Panc1 (cell line): ENCODE measurements at regions not wholly inside any gene's neighbourhood (a gene's known extent, or its start where the extent isn't known, plus 50 kb on each side); places are given as distances from the start of the nearest gene placed in this dataset.

Experiments
- ATAC-seq: fragments of 200-7000 bp; cut with Tn5 transposase; 2 replicates; pipeline ENCODE4 v1.9.1; 2020; ENCODE audit warnings: mild to moderate bottlenecking, moderate library complexity
- BruUV-seq: library from RNA; stranded (reverse); fragments of 400-500 nt; replicated peaks from 2 replicates; lab custom pipeline; 2021; lab: Mats Ljungman, UMichigan
- CTCF ChIA-PET: fragments of 300-600 bp; sonication (Branson Sonifier 250); formaldehyde crosslinking; loops from one replicate; lab custom pipeline; 2022; ENCODE audit warnings: antibody characterized with exemption; lab: Charles Lee
- POLR2A ChIA-PET: fragments of 300-600 bp; sonication (Branson Sonifier 250); formaldehyde crosslinking; loops from one replicate; lab custom pipeline; 2022; ENCODE audit warnings: antibody characterized with exemption; lab: Charles Lee
- DNase-seq: peaks from one replicate; pipeline ENCODE4 v3.0.0-alpha.2; 2010; ENCODE audit warnings: low read depth, low spot score
- H3K27ac ChIP-seq: 2 replicates; pipeline ENCODE4 v1.5.1; 2011; ENCODE audit warnings: mild to moderate bottlenecking, low read length, inconsistent platforms
- H3K27me3 ChIP-seq: fragments of 200-500 bp; sonication (Bioruptor generic); 2 replicates; pipeline ENCODE4 v1.6.0; 2014; ENCODE audit warnings: low read length, inconsistent platforms; ENCODE audit not compliant: control insufficient read depth, insufficient read depth
- H3K36me3 ChIP-seq: fragments of 200-500 bp; sonication (Bioruptor generic); 2 replicates; pipeline ENCODE4 v1.5.1; 2014; ENCODE audit warnings: inconsistent platforms, mild to moderate bottlenecking, low read length, moderate library complexity; ENCODE audit not compliant: control insufficient read depth, insufficient read depth
- H3K4me1 ChIP-seq: 2 replicates; pipeline ENCODE4 v1.5.1; 2011; ENCODE audit warnings: inconsistent platforms, mild to moderate bottlenecking, low read length, moderate library complexity; ENCODE audit not compliant: control insufficient read depth, insufficient read depth
- H3K4me3 ChIP-seq, 2 experiments: 2 replicates each; pipeline ENCODE4 v1.5.1; 2011 to 2012; ENCODE audit warnings: low read depth in 2 of 2, low read length in 2 of 2, mild to moderate bottlenecking in 2 of 2, inconsistent platforms in 1 of 2, moderate library complexity in 1 of 2
- H3K9me3 ChIP-seq: fragments of 200-500 bp; sonication (Bioruptor generic); 2 replicates; pipeline ENCODE4 v1.5.1; 2014; ENCODE audit warnings: low read depth, mild to moderate bottlenecking, inconsistent platforms, low read length, moderate library complexity; ENCODE audit not compliant: control insufficient read depth, insufficient read depth
- CTCF ChIP-seq: fragments of 450-650 bp; IDR thresholded peaks from 2 replicates; pipeline ENCODE4 v1.5.1; 2017; ENCODE audit warnings: mild to moderate bottlenecking
- POLR2AphosphoS5 ChIP-seq: IDR thresholded peaks from 2 replicates; pipeline ENCODE4 v1.6.1; 2012; ENCODE audit warnings: mild to moderate bottlenecking, low read depth, low read length, moderate library complexity
- REST ChIP-seq, 2 experiments: IDR thresholded peaks; 2 replicates each; pipeline ENCODE4 v1.6.1; 2011 to 2012; ENCODE audit warnings: low read depth in 2 of 2, control low read depth in 1 of 2, low read length in 1 of 2, mild to moderate bottlenecking in 1 of 2, moderate library complexity in 1 of 2; ENCODE audit not compliant: insufficient read depth in 1 of 2
- SIN3A ChIP-seq: IDR thresholded peaks from 2 replicates; pipeline ENCODE4 v1.6.1; 2012; ENCODE audit warnings: low read depth, mild to moderate bottlenecking, low read length, moderate library complexity, borderline replicate concordance; ENCODE audit not compliant: insufficient read depth
- TCF7L2 ChIP-seq: IDR thresholded peaks from 2 replicates; pipeline ENCODE4 v1.6.1; 2011; ENCODE audit warnings: mild to moderate bottlenecking, low read depth, low read length, inconsistent platforms
- in situ Hi-C: cut with HindIII; loops from 2 replicates; pipeline ENCODE4 v1.10.0; 2016; ENCODE audit warnings: low sequenced_read_pairs, low pct_unique_long_range_greater_than_20kb
- intact Hi-C: fragments of 100-400 bp; cut with micrococcal nuclease; formaldehyde crosslinking; loops from one replicate; pipeline ENCODE4 v1.10.0; 2022; ENCODE audit not compliant: unreplicated experiment

GRCh38 chr18:59813942-59814341 is 85.9 kb upstream of the PMAIP1 start:
- in situ Hi-C loops, result no loop called here
- CTCF ChIA-PET, result no interaction called here
- no peak for ATAC-seq
- H3K9me3 ChIP-seq, result no peaks in the 10 kb centered on the region
- no peak overlapping the region for H3K27ac ChIP-seq
- intact Hi-C loops, result no loop called here
- BruUV-seq, result no TSS peak
- H3K4me1 ChIP-seq, result no peaks in the 10 kb centered on the region
- H3K27me3 ChIP-seq, result no peaks in the 10 kb centered on the region; the same call in 1 of the 2 replicates
- H3K36me3 ChIP-seq, result no peaks in the 10 kb centered on the region
- no peak overlapping the region for H3K4me3 ChIP-seq
- TF ChIP-seq POLR2AphosphoS5 (no peak), CTCF (no peak), SIN3A (no peak), REST (IDR thresholded peaks at IDR 0.05; ENCODE audit: insufficient read depth in 1 of 2, low read depth in 2 of 2, low read length in 1 of 2) (no peak), TCF7L2 (no peak)
- POLR2A ChIA-PET, result no interaction called here
- no peak for DNase-seq

GRCh38 chr18:59810735-59811520 is 88.9 kb upstream of the PMAIP1 start:
- H3K4me3 ChIP-seq, result no peak overlapping the region
- BruUV-seq, result no TSS peak
- TF ChIP-seq CTCF (no peak), POLR2AphosphoS5 (no peak), TCF7L2 (no peak), REST (IDR thresholded peaks at IDR 0.05; ENCODE audit: insufficient read depth in 1 of 2, low read depth in 2 of 2, low read length in 1 of 2) (no peak), SIN3A (no peak)
- in situ Hi-C loops (no loop called here), intact Hi-C loops (no loop called here)
- CTCF ChIA-PET, result no interaction called here
- H3K36me3 ChIP-seq, result no peaks in the 10 kb centered on the region
- ATAC-seq (no peak), DNase-seq (no peak)
- H3K4me1 ChIP-seq, result no peaks in the 10 kb centered on the region
- no peaks in the 10 kb centered on the region; the same call in 1 of the 2 replicates for H3K27me3 ChIP-seq
- H3K27ac ChIP-seq, result no peak overlapping the region
- POLR2A ChIA-PET, result interaction anchor here (0.7 kb wide), 1 partner anchor 1576 kb away, joined by 3 read pairs; no protein-coding TSS in a partner anchor
- no peaks in the 10 kb centered on the region for H3K9me3 ChIP-seq
